ENCODE measurements at regions not wholly inside any gene's neighbourhood (a gene's known extent, or its start where the extent isn't known, plus 50 kb on each side); places are given as distances from the start of the nearest gene placed in this dataset.
"Not testable (repeated sequence)": the region's sequence is repeated elsewhere in the genome, so short reads cannot be mapped to it uniquely, and the experiment has no call there.

DNA sequence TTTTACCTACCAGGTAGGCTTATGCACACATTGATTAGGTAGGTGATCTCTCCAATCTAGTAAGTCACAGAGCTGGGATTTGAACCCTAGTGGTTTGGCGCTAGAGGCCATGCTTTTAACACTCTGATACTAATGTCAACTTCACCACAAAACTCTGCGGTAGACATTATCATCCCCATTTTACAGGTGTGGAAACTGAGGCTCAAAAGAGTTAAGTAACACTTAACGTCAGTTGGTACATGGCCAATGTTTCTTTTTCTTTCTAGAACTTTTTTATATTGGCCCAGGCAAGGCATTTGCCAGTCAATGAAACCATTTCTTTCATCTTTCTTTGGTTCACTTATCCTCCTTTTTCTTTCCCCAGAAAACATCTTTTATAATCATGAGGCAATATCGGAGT lies 95.9 kb upstream of the KIF26B start:
- H3K36me3 ChIP-seq (ENCODE audit: insufficient read depth, low read length) = no peaks in the 10 kb centered on the region
- no peaks in the 10 kb centered on the region for H3K9me3 ChIP-seq (ENCODE audit: low read length)
- H2AFZ ChIP-seq (ENCODE audit: low read depth, low read length) = no peak overlapping the region
- H3K4me3 ChIP-seq (ENCODE audit: low read length) = no peak overlapping the region
- H3F3A ChIP-seq (ENCODE audit: insufficient read depth, low read length, poor library complexity, severe bottlenecking) = no peaks in the 10 kb centered on the region
- no peak overlapping the region for H3K9ac ChIP-seq (ENCODE audit: low read length)
- H3K4me2 ChIP-seq (ENCODE audit: low read length) = no peak overlapping the region
- H3K9me2 ChIP-seq (ENCODE audit: insufficient read depth, low read length) = no peaks in the 10 kb centered on the region
- H3K27ac ChIP-seq (ENCODE audit: low read length) = no peak overlapping the region
- no peak for TF ChIP-seq EP300 (conservative IDR thresholded peaks at IDR 0.05; ENCODE audit: poor library complexity, severe bottlenecking)
- no peaks in the 10 kb centered on the region for H4K20me1 ChIP-seq (ENCODE audit: insufficient read depth)
- no peaks in the 10 kb centered on the region for H3K27me3 ChIP-seq (ENCODE audit: insufficient read depth, low read depth, low read length)
- H3K79me2 ChIP-seq (replicated peaks; ENCODE audit: insufficient read depth, low read length) = no peaks in the 10 kb centered on the region

DNA sequence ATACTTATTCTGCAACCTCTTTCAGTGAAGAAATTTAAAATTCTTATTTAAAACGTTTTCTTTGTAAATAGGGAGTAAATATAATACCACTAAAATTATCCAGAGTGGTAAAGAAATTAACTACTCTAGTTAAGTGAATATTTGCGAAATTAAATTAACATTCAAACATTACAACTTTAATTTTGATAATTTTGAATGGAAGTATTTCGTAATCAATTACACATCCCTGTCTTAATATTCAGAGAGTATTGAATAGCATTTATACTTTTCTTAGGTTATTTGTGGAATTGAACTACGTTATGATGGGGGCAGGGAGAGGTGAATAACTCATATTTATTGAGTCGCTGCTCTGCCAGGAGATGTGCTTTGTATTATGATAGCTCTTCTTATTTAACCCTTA lies 96.3 kb upstream of the KIF26B start:
- H3K9me3 ChIP-seq (ENCODE audit: low read length) = no peaks in the 10 kb centered on the region
- H3K4me2 ChIP-seq (ENCODE audit: low read length) = no peak overlapping the region
- no peak overlapping the region for H2AFZ ChIP-seq (ENCODE audit: low read depth, low read length)
- H3F3A ChIP-seq (ENCODE audit: insufficient read depth, low read length, poor library complexity, severe bottlenecking) = no peaks in the 10 kb centered on the region
- H3K27me3 ChIP-seq (ENCODE audit: insufficient read depth, low read depth, low read length) = no peaks in the 10 kb centered on the region
- TF ChIP-seq, protein P1, sequence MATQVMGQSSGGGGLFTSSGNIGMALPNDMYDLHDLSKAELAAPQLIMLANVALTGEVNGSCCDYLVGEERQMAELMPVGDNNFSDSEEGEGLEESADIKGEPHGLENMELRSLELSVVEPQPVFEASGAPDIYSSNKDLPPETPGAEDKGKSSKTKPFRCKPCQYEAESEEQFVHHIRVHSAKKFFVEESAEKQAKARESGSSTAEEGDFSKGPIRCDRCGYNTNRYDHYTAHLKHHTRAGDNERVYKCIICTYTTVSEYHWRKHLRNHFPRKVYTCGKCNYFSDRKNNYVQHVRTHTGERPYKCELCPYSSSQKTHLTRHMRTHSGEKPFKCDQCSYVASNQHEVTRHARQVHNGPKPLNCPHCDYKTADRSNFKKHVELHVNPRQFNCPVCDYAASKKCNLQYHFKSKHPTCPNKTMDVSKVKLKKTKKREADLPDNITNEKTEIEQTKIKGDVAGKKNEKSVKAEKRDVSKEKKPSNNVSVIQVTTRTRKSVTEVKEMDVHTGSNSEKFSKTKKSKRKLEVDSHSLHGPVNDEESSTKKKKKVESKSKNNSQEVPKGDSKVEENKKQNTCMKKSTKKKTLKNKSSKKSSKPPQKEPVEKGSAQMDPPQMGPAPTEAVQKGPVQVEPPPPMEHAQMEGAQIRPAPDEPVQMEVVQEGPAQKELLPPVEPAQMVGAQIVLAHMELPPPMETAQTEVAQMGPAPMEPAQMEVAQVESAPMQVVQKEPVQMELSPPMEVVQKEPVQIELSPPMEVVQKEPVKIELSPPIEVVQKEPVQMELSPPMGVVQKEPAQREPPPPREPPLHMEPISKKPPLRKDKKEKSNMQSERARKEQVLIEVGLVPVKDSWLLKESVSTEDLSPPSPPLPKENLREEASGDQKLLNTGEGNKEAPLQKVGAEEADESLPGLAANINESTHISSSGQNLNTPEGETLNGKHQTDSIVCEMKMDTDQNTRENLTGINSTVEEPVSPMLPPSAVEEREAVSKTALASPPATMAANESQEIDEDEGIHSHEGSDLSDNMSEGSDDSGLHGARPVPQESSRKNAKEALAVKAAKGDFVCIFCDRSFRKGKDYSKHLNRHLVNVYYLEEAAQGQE (IDR thresholded peaks at IDR 0.05; ENCODE audit: borderline replicate concordance) = no peak
- no peak for TF ChIP-seq EP300 (conservative IDR thresholded peaks at IDR 0.05; ENCODE audit: poor library complexity, severe bottlenecking)
- no peak for TF ChIP-seq POLR2AphosphoS5 (IDR thresholded peaks at IDR 0.05)
- no peak for TF ChIP-seq RAD21 (conservative IDR thresholded peaks at IDR 0.05)
- no peak for TF ChIP-seq EZH2 (IDR thresholded peaks at IDR 0.05; ENCODE audit: borderline replicate concordance, insufficient read depth, low read length, poor library complexity, severe bottlenecking)
- TF ChIP-seq MXI1 (conservative IDR thresholded peaks at IDR 0.05; ENCODE audit: poor library complexity, severe bottlenecking) = no peak
- H3K9me2 ChIP-seq (ENCODE audit: insufficient read depth, low read length) = no peaks in the 10 kb centered on the region
- no peak overlapping the region for H3K27ac ChIP-seq (ENCODE audit: low read length)
- no peaks in the 10 kb centered on the region for H4K20me1 ChIP-seq (ENCODE audit: insufficient read depth)
- no peaks in the 10 kb centered on the region for H3K79me2 ChIP-seq (replicated peaks; ENCODE audit: insufficient read depth, low read length)
- H3K9ac ChIP-seq (ENCODE audit: low read length) = no peak overlapping the region
- H3K4me3 ChIP-seq (ENCODE audit: low read length) = no peak overlapping the region
- no peaks in the 10 kb centered on the region for H3K36me3 ChIP-seq (ENCODE audit: insufficient read depth, low read length)

- H3K27ac ChIP-seq (ENCODE audit: low read length) = no peak overlapping the region
- H3K4me3 ChIP-seq (ENCODE audit: low read length) = no peak overlapping the region
- TF ChIP-seq SMC3 (conservative IDR thresholded peaks at IDR 0.05; ENCODE audit: poor library complexity) (no peak), EP300 (conservative IDR thresholded peaks at IDR 0.05; ENCODE audit: poor library complexity, severe bottlenecking) (no peak), RAD21 (conservative IDR thresholded peaks at IDR 0.05) (no peak), MXI1 (conservative IDR thresholded peaks at IDR 0.05; ENCODE audit: poor library complexity, severe bottlenecking) (no peak), POLR2AphosphoS5 (IDR thresholded peaks at IDR 0.05) (no peak), TAF1 (IDR thresholded peaks at IDR 0.05; ENCODE audit: low read depth) (no peak), EZH2 (IDR thresholded peaks at IDR 0.05; ENCODE audit: borderline replicate concordance, insufficient read depth, low read length, poor library complexity, severe bottlenecking) (no peak)
- TF ChIP-seq, protein P1 (IDR thresholded peaks at IDR 0.05; ENCODE audit: borderline replicate concordance) = no peak
- TF ChIP-seq, protein P2, sequence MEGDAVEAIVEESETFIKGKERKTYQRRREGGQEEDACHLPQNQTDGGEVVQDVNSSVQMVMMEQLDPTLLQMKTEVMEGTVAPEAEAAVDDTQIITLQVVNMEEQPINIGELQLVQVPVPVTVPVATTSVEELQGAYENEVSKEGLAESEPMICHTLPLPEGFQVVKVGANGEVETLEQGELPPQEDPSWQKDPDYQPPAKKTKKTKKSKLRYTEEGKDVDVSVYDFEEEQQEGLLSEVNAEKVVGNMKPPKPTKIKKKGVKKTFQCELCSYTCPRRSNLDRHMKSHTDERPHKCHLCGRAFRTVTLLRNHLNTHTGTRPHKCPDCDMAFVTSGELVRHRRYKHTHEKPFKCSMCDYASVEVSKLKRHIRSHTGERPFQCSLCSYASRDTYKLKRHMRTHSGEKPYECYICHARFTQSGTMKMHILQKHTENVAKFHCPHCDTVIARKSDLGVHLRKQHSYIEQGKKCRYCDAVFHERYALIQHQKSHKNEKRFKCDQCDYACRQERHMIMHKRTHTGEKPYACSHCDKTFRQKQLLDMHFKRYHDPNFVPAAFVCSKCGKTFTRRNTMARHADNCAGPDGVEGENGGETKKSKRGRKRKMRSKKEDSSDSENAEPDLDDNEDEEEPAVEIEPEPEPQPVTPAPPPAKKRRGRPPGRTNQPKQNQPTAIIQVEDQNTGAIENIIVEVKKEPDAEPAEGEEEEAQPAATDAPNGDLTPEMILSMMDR (IDR thresholded peaks at IDR 0.05; ENCODE audit: poor library complexity, severe bottlenecking) = no peak
- no peaks in the 10 kb centered on the region for H3K36me3 ChIP-seq (ENCODE audit: insufficient read depth, low read length)
- H4K20me1 ChIP-seq (ENCODE audit: insufficient read depth) = no peaks in the 10 kb centered on the region
- no peaks in the 10 kb centered on the region for H3K9me3 ChIP-seq (ENCODE audit: low read length)
- no peak overlapping the region for H3K9ac ChIP-seq (ENCODE audit: low read length)
- no peaks in the 10 kb centered on the region for H3K79me2 ChIP-seq (replicated peaks; ENCODE audit: insufficient read depth, low read length)
- no peak overlapping the region for H2AFZ ChIP-seq (ENCODE audit: low read depth, low read length)
- no peak overlapping the region for H3K4me2 ChIP-seq (ENCODE audit: low read length)
- H3F3A ChIP-seq (ENCODE audit: insufficient read depth, low read length, poor library complexity, severe bottlenecking) = no peaks in the 10 kb centered on the region
- no peaks in the 10 kb centered on the region for H3K9me2 ChIP-seq (ENCODE audit: insufficient read depth, low read length)
- no peaks in the 10 kb centered on the region for H3K27me3 ChIP-seq (ENCODE audit: insufficient read depth, low read depth, low read length)
Observed at GRCh38 chr1:245056913-245057312, 97.9 kb upstream of the KIF26B start.

DNA sequence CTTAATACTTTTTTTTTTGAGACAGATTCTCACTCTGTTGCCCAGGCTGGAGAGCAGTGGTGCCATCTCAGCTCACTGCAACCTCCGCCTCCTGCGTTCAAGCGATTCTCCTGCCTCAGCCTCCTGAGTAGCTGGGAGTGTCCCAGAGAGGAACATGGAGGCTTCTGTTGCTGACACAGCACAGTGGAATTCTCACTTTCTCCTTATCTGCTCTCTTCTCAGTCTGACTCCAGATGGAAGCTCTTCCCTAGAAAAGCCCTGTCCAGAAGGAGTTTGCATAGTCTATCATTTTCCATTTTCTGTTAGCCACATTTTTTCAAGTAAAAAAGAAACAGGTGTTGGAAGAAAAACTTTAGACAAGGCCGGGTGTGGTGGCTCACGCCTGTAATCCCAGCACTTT lies 98.5 kb upstream of the KIF26B start:
- H3K9me2 ChIP-seq (ENCODE audit: insufficient read depth, low read length); H3K36me3 ChIP-seq (ENCODE audit: insufficient read depth, low read length); H3K9ac ChIP-seq (ENCODE audit: low read length); H3K9me3 ChIP-seq (ENCODE audit: low read length); H3K27me3 ChIP-seq (ENCODE audit: insufficient read depth, low read depth, low read length); H3K27ac ChIP-seq (ENCODE audit: low read length); H3K4me3 ChIP-seq (ENCODE audit: low read length); H4K20me1 ChIP-seq (ENCODE audit: insufficient read depth); H3F3A ChIP-seq (ENCODE audit: insufficient read depth, low read length, poor library complexity, severe bottlenecking); H2AFZ ChIP-seq (ENCODE audit: low read depth, low read length); H3K4me2 ChIP-seq (ENCODE audit: low read length); H3K79me2 ChIP-seq (replicated peaks; ENCODE audit: insufficient read depth, low read length): not testable (repeated sequence)

Measured in neural cell (in vitro differentiated cells).